Thyroid gland (tissue), 4 donors: ENCODE measurements at regions not wholly inside any gene's neighbourhood (a gene's known extent, or its start where the extent isn't known, plus 50 kb on each side); places are given as distances from the start of the nearest gene placed in this dataset.

Experiments
- POLR2A ChIP-seq, 2 donors: fragments of 450-650 bp; IDR thresholded peaks; one replicate each; pipeline ENCODE4 v1.6.1; 2017; ENCODE audit warnings: antibody characterized with exemption in 2 of 2, mild to moderate bottlenecking in 2 of 2, moderate library complexity in 1 of 2
- TF ChIP-seq, protein P1 (sequence below), 6 experiments: fragments of 200-600 bp in 3 of 6; fragments of 450-650 bp in 3 of 6; sonication (generic) in 3 of 6; IDR thresholded peaks; one replicate each; pipeline ENCODE4 v1.5.1; 2016 to 2019; ENCODE audit warnings: antibody characterized with exemption in 6 of 6, mild to moderate bottlenecking in 2 of 6, inconsistent platforms in 1 of 6, moderate library complexity in 1 of 6

DNA sequence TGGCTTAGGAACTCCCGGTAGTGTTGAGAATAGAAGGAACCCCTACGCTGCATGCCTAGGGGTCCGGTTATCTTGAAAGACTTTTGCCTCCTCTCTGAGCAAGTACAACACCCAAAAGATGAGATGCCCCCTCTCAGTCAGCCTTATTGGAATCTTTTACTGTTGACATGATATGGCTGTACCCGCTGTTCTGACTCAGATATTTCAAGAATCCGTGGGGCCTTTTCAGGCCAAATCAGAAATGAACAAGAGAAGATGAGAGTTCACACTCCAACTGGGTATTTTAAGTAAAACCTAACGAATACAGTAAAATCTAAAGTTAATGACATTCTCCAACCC, 164.2 kb downstream of the PPIAL4G start:
- no peak for TF ChIP-seq POLR2A (IDR thresholded peaks at IDR 0.05)
- TF ChIP-seq, protein P1, sequence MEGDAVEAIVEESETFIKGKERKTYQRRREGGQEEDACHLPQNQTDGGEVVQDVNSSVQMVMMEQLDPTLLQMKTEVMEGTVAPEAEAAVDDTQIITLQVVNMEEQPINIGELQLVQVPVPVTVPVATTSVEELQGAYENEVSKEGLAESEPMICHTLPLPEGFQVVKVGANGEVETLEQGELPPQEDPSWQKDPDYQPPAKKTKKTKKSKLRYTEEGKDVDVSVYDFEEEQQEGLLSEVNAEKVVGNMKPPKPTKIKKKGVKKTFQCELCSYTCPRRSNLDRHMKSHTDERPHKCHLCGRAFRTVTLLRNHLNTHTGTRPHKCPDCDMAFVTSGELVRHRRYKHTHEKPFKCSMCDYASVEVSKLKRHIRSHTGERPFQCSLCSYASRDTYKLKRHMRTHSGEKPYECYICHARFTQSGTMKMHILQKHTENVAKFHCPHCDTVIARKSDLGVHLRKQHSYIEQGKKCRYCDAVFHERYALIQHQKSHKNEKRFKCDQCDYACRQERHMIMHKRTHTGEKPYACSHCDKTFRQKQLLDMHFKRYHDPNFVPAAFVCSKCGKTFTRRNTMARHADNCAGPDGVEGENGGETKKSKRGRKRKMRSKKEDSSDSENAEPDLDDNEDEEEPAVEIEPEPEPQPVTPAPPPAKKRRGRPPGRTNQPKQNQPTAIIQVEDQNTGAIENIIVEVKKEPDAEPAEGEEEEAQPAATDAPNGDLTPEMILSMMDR (IDR thresholded peaks at IDR 0.05), result no peak
